NCI-H146 (cell line): ENCODE measurements at regions not wholly inside any gene's neighbourhood (a gene's known extent, or its start where the extent isn't known, plus 50 kb on each side); places are given as distances from the start of the nearest gene placed in this dataset.

Source experiments
- DNase-seq: peaks from one replicate; lab custom pipeline; 2025; lab: John Stamatoyannopoulos, UW

DNA sequence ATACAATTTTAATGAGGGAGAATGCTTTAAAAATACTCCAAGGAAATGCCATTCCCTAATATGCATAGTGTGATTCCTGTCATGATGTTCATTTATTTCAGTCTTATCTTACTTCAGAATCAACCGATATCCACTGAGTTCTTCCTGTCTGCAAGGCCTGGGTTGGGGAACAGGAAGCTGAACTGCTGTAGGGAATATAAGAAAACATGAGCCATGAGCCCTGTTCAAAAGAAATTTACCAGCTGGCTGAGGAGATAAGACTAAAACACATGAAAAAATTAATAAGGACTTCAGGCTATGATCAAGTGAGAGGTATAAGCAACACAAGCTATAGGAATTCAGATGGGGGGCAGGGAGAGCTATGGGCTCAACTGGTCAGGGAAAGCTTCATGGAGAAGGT, 184.7 kb downstream of the PLPP4 start:
- no peak for DNase-seq

DNA sequence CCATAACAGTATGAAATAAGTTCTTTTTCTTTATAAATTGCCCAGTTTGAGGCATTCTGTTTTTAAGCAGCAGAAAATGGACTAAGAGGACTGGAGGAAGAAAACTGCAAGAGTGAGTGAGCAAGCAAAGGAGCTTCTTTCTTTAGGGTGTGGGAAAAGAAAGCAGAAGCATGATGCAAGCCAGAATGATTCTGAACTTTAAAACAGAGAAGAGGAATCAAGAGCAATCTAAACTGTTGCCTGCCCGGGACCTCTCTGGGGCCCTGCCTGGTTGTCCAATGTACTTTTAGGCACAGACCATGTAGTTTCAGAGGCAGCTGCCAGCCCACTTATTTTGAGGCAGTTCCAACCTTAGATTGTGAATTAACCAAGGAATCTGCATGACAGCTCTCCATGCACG, 186.3 kb downstream of the PLPP4 start:
- no peak for DNase-seq

DNA sequence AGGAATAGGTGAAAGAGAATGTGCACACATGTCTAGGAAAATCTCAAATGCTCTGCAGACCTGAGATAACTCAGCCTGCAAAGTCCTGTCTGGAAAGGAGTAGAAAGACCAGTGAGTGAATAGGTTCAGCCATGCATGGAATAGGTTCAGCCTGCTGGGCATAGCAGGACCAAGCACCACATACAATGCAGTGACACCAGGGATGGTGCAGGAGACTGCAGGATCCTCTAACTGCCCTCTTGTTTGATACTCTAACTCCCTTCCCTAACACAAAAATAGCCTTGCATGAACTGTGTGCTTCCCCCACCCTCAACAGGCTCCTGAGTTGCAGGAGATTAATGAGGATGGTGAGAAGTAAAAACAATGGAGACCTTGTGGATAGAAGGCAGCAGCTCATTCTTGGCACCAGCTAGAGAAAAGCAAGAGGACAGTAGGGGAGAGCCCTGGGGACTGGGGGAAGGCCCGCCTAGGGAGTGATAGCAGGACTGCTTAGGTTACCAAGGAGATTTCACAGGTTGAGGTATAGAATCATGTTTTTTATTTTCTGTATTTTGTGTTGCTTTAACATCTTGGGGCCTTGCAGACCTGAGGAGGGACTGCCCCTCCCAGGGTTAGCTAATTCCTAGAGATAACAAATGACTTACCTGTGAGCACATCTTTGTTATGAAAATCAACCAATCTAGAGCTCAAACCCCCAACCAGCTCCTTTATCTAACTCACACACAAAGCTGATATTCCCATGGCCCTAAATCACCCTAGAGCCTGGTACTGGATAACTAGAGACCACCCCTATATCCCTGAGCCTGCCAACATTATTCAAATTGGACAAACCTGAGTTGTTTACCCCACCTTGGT, 187.8 kb downstream of the PLPP4 start:
- no peak for DNase-seq

DNA sequence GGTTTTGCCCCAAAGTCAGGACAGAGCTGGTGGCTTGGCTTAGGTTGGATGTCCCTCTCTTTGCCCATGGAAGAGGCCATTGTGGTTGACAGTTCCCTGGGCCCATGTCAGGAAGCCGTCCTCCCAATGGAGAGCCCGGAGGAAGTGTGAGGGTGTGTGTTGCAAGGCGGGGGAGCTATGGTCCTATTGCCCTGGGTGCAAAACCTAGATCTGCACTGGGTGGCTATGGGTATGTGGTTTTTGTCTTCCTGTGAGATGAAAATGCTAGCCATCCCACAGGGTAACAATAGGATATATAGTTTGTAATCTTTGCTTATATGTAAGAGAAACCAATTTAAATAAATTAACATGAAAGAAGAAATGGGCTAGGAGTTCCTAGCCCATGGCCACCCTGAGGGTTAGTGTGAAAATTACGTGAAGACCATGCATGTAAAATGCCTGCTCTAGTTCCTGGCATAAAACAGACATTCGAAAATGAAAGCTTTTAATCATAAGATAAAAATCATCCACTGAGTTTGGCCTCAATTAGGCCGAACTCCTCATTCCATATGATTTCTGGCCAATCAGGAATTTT, 189.2 kb downstream of the PLPP4 start:
- no peak for DNase-seq

DNA sequence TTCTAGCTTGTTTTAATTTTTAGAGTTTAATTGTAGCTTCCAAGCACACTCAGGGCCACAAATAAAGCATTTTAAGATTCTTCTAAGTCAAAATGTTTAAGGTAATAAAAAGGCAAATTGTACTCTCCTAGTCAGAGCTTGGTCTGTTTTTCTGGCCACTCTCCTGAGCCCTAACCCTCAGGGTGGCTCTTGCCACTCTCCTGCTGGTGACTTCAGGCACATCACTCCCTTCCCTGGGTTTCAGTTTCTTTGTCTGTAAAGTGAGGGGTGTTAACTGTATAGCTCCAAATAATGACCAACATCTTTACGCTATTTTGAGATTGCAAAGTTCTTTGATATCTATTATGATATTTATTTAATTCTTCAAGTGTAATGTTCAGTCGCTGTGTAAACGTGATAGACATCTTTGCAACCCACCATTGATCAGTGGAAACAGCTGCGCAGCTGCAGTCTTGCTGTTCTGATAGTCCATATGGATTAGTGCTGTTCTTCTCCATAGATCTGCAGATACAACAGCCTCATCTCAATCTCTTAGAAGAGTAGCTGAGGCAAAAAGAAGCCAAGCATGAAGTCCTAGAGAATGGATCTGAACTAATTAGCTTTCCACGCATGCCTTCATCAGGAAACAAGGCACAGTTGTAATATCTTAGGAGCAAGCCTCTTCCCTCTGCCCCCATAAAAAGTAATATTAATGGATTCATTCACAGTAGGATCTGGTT, 189.9 kb downstream of the PLPP4 start:
- DNase-seq, result no peak

DNA sequence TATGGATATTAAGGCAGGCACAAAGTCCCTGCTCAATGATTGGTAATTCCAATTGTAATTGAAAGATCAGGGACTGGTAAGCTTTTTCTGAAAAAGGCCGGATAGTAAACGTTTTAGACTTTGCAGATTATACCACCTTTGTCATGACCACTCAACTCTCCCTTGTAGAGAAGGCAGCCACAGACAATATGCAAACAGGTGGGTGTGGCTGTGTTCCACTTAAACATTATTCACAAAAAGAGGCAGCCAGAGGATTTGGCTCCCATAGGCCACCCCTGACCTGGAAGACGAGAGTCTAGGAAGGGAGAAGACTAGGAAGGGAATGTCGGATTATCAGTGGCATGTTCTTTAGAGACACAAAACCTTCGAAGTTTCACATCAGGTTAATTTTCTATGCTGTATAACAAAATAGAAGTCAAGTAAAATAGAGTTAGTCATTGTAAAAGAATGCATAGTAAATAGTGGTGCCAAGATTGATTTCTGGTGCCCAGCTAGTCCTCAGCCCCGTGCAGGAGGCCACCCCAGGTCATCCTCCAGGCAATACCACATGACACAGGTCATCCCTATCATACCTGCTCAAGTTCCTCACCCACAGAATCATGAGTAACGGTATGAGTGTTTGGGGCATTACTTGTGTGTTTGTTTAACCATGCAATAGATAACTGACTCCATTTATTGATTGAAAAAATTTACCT, 193.8 kb downstream of the PLPP4 start:
- DNase-seq, result no peak

DNA sequence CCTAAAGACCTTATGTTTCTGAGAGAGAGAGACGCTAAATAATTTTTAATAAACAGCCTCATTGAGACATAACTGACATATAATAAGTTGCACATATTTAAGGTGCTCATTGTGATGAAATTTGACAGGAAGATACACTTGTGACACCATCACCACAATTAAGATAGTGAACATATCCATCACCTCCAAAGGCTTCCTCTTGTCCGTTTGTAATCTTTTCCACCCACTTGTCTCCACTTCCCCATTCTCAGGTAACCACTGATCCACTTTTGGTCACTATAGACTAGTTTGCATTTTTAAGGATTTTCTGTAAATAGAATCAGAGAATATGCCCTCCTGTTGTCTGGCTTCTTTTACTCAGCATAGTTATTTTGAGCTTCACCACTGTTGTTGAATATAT, 195.1 kb upstream of the WDR11 start:
- no peak for DNase-seq

DNA sequence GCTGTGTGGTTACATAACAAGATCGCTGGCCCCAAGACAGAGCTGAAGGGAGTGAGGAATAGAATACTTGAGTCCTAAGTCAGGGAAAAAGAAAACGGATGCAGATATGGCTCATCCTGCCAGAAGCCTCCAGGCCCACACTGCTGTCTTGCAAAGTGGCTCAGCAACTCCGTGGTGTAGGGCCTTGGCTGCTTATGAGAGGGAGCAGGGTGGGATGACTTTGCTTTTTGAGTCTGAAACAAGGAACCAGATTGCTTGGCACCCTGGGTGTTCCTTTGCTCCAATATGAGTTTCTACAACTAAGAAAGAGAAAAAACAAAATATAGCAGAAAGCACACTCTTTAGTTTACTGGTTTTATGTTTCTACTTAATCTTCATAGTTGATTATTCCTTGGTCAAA, 193.8 kb upstream of the WDR11 start:
- DNase-seq, result no peak

DNA sequence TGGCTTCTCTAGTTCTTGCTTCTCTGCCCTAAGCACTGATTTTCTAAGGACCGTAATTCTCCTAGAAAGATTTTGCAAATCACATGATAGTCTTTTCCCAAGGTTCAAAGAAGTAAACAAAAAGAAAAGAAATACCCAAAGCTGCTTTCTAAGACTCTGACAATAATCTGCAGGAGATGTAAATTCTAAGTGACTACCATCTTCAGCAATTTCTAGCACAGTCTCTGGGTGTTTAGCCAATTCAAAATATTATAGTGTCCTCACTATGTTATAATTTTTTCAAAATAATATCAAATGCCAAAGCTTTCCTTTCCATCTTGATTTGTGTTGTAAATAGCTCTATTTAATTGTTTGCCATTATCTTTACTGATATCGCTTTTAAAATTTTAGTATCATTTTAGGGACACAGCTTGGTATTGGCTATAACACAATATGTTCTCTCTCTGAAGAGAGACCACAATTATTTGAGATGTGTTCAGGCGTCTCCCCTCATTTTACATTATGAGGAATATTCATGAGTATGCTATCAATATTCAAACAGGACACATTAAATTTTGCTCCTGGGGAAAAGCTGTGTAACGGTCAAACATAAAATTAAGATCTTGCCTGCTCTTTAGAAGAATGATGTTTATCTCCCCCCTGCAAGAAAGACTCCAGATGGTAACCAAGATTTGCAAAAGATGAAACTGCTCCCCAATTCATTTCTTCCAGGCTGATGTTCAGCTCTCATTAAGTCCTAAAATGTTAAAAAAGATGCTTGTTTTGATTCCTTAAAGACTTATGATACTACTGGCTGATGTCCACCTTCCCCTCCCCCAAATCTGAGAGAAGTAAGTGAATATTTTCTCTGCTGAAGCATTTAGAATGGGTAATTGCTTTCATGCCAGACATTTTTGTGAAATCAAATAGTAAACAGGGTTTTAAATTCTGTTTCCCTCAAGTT, 191.9 kb upstream of the WDR11 start:
- no peak for DNase-seq

DNA sequence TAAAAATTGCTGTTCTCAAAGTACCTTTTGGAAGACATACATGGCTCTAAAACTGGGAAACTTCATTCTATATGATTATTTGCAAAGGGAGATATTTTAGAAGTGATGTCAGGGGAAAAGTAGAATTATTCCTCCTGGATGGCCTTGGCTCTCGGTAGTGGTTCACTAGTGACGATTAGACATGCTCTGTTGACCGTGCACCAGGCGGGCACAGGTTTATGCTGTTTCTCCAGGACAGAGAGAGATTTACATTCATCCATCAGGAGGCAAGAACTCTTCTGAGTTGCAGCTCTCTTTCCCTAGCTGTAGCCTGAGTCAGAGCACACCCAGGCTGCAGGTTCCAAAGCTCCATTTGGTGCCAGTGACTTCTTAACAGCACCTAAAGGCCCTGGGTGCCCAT, 184.9 kb upstream of the WDR11 start:
- DNase-seq, result no peak

DNA sequence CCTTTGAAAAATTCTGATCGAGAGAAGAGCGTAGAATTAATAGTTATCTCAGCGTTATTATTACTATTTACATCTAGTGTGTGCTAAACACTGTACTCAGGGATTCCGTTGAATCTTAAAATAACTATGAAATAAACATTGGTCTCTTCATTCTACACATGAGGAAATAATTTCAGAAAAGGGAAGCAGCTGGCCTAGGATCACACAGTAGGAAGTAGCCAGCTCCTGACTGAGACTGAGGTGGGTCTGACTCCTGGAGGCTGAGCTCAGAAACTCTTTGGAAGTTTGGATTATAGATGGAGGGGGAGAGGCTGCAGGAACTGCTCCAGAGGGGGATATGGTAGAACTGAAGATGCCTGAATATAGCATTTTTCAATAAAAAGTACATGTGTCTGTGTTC, 183.9 kb upstream of the WDR11 start:
- no peak for DNase-seq

DNA sequence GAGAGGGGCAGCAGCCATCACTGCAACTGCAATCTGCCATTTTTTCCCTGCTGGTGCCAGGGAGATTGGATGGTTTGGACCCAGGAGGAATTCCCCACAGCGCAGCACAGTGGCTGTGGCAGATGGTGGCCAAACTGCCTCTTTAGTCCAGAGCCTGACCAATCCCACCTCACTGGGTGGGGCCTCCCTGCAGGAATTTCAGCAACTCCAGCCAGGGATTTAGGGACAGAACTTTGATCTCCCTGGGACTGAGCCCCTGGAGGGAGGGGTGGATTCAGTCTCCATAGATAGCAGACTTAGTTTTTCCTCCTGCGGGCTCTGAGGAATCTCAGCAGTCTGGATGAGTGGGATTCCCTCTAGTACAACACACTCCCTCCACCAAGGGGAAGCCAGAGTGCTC, 179.7 kb upstream of the WDR11 start:
- DNase-seq, result no peak

DNA sequence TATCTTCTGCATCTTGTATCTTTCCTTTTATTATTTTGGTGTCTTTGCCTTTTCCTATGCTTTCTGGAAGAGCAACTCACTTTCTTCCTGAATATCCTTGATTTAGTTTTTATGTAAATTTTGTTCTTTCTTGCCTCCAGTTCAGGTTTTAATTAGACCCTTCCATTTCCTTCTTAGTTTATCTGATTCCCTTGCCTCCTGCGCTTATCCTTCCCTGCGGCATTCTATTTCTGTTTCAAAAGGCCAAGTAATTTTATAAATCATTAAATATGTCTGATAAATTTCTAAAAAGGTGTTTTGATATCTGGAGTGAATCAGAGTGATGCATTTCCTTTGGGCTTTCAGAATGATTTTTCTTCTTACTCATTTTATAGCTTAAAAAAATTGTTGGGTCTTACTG, 167.7 kb upstream of the WDR11 start:
- DNase-seq, result no peak

DNA sequence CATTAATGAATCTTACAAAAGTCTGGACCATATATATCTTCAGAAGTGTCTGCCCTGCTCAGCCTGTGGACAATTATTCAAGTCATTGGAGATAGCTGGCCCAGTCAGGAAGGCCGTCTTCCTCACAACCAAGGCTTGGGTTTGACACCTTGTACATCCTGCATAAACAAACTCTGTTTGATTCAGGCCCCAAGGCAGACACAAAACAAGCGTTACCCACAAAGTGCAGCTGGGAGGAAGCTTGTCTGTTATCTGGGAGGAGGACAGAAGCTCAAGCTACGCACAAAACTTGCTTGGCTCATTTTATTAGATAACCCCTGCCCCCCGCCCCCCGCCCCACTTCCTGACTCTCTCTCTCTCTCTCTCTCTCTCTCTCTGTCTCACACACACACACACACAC, 166.9 kb upstream of the WDR11 start:
- no peak for DNase-seq

DNA sequence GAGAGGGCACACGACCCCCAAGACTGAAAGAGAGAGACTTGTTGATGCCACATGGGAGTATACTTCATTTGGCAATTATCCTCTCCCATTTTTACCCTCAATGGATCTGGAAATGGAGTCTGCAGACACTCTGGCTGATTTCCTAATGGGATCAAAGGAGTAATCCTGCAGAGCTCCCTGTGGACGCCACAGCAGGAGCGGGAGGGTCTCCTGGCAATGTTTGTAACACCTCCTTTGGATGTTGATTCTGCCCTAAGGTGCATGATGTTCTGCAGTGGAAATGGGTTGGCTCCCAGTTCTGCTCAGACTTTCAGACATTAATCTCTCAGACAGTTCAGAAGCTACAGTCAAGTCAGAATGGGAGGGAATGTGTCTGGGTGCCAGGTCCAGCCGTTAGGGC, 166.0 kb upstream of the WDR11 start:
- DNase-seq, result no peak

DNA sequence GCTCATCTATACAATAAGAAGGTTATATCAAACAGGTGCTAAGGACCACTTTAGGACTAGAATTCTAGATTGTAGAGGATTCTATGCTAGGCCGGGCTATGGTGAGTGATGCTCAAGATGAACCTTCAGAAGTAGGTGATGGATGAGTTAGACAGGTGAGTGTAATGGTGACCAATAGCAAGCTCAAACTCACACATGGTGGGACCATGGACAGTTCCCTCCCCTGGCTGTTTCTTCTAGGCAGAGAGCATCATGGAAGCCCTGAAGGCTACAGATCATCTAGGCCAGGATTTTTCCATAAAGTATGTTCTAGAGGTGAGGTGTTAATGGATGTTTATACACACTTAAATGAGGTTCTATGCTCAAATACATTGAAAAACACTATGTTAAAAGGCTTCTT, 162.2 kb upstream of the WDR11 start:
- DNase-seq, result no peak

DNA sequence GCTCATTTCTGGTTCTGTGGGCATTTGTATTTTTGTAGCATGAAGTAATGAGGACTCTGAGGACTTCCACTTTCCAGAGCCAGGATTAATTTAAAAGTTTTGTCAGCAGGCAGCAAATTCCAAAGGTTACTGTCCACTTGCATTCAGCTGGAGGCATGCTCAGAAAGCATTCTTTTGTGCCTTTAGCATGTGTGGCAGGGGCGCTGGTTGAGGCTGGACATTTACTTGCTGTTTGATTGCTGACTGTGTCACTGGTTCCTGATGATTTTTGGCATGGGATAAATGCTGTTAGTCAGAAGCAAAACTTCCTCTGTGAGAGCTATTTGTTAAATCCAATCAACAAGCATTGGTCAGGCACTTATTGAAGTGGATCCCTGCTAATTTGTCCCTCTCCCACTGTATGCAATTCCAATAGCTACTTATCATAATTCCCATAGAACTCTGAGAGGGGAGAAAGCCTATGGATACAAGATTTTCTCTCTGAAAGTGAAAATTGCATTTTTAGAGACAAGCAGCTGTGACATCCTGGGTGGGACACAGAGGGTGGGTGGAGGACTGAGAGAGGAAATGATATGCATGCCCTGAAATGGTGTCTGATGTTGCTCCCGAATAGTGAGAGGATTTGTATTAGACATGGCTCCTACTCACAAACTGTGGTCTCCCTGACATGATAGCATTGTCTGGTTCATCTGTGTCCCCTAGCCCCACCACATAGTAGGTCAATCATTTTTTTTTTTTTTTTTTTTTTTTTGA, 161.2 kb upstream of the WDR11 start:
- no peak for DNase-seq

DNA sequence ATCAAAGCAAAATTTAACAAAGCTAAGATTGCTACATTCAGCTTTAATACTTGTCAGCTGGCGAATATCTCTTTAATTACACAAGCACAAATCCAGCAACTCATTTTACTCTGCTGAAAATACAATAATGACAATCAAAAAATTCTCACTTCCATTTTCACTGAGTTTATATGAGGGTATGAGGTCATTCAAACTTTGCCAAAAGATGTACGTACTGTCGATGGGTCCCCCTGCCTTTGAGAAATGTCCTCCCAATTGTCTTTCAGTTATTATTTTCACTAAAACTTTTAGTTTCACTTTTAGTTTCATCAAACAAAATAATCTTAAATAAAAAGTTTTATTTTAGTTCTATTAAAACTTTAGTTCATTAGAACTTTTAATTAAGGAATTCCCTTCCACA, 159.5 kb upstream of the WDR11 start:
- no peak for DNase-seq

DNA sequence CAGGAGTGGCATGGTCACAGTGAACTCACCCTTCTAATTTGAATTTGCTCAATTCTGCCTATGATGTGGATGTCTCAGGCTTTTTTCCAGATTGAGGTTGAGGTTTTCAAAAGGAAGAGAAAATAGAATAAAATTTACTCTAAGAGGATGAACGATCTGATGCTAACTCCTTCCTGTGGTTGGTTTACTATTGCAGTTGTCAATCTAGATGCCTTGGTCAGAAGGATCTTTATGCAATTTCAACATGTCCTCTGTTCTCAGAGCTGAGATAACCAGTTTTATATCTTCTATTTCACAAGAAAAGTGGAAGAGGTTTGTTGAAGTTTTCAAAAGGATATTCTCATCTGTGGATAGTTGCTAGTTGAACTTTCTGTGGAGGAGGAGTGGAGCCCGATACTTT, 150.7 kb upstream of the WDR11 start:
- no peak for DNase-seq

DNA sequence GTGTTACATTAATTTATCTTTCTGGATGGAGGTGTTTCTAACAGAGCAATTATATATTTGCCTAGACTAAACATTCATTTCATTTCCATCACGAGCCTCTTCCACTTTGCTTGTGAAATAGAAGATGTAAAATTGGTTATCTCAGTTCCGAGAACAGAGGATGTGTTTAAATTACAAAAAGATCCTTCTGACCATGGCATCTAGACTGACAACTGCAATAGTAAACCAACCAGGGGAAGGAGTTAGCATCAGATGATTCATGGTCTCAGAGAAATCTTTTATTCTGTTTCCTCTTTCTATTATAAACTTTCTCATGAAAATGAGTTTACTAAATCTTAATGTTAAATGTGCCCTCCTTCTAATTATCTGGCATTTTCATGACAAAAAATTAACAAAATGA, 149.8 kb upstream of the WDR11 start:
- DNase-seq, result no peak

DNA sequence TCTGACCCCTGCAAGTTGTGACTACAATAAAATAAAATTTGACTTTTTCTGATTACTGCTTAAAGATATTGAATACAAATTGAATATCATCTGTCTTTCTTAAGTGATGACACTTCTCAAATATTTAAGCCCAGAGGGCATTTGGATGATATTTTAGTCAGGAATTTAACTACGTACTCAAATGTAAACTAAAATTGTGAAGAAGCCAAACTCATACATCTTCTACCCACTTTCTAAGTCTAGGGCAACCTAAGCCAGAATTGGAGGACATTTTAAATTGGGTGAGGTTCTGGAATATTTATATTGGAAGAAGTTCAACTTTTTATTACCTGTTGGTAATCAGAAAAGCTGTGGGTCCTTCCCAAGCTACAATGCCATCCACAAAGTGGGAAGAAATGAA, 149.1 kb upstream of the WDR11 start:
- DNase-seq, result no peak
